Activated T-cell treated with anti-CD3 and anti-CD28 coated beads for 4 hours (primary cell): ENCODE measurements at regions not wholly inside any gene's neighbourhood (a gene's known extent, or its start where the extent isn't known, plus 50 kb on each side); places are given as distances from the start of the nearest gene placed in this dataset.

Source experiments
- DNase-seq: peaks from one replicate; pipeline ENCODE4 v3.0.0-alpha.2; 2020

- DNase-seq: no peak
These were observed 109.0 kb upstream of the TBL1XR1 start for GRCh38 chr3:177306252-177306651.

GRCh38 chr3:177307391-177307790, 110.1 kb upstream of the TBL1XR1 start:
- no peak for DNase-seq

GRCh38 chr3:177307826-177308225, 110.5 kb upstream of the TBL1XR1 start:
- DNase-seq: no peak

- DNase-seq: no peak
These were observed 111.0 kb upstream of the TBL1XR1 start for GRCh38 chr3:177308286-177308685.

GRCh38 chr3:177308911-177309310, 111.6 kb upstream of the TBL1XR1 start:
- no peak for DNase-seq

GRCh38 chr3:177312491-177312890, 115.2 kb upstream of the TBL1XR1 start:
- DNase-seq: no peak

GRCh38 chr3:177314897-177315296, 117.6 kb upstream of the TBL1XR1 start:
- DNase-seq: no peak

- DNase-seq: no peak
These were observed 120.0 kb upstream of the TBL1XR1 start for GRCh38 chr3:177317247-177317646.

GRCh38 chr3:177318559-177318958, 121.3 kb upstream of the TBL1XR1 start:
- no peak for DNase-seq

GRCh38 chr3:177320765-177321247, 123.5 kb upstream of the TBL1XR1 start:
- DNase-seq: no peak

GRCh38 chr3:177321819-177322218, 124.5 kb upstream of the TBL1XR1 start:
- no peak for DNase-seq

GRCh38 chr3:177322881-177323280, 125.6 kb upstream of the TBL1XR1 start:
- no peak for DNase-seq

- no peak for DNase-seq
These were observed 132.6 kb upstream of the TBL1XR1 start for GRCh38 chr3:177329854-177330253.

- DNase-seq: no peak
These were observed 133.5 kb upstream of the TBL1XR1 start for GRCh38 chr3:177330779-177331178.

GRCh38 chr3:177331203-177331835, 134.0 kb upstream of the TBL1XR1 start:
- DNase-seq: no peak

- DNase-seq: no peak
These were observed 135.7 kb upstream of the TBL1XR1 start for GRCh38 chr3:177332955-177333354.

- no peak for DNase-seq
These were observed 136.5 kb upstream of the TBL1XR1 start for GRCh38 chr3:177333533-177334520.

GRCh38 chr3:177334803-177335202, 137.5 kb upstream of the TBL1XR1 start:
- no peak for DNase-seq

GRCh38 chr3:177335728-177336127, 138.4 kb upstream of the TBL1XR1 start:
- DNase-seq: no peak

GRCh38 chr3:177336873-177337450, 139.7 kb upstream of the TBL1XR1 start:
- DNase-seq: no peak

GRCh38 chr3:177337541-177338331, 140.5 kb upstream of the TBL1XR1 start:
- DNase-seq: peak; percentile 48

GRCh38 chr3:177338697-177339219, 141.5 kb upstream of the TBL1XR1 start:
- DNase-seq: no peak
